RCC 7860 (cell line): ENCODE measurements at regions not wholly inside any gene's neighbourhood (a gene's known extent, or its start where the extent isn't known, plus 50 kb on each side); places are given as distances from the start of the nearest gene placed in this dataset.
A peak's percentile ranks its signal among the peaks of the same experiment; 100 is the strongest.

Experiments used
- DNase-seq: peaks from one replicate; pipeline ENCODE4 v3.0.0-alpha.2; 2015; ENCODE audit warnings: low spot score
- FAIRE-seq: peaks from 2 replicates; lab custom pipeline; 2012; peaks lifted over from hg19 to GRCh38; lab: Jason Lieb, UNC

GRCh38 chr4:128573781-128574508, 235.6 kb upstream of the JADE1 start:
- DNase-seq (peak; percentile 99), FAIRE-seq (peak; percentile 99)

DNA sequence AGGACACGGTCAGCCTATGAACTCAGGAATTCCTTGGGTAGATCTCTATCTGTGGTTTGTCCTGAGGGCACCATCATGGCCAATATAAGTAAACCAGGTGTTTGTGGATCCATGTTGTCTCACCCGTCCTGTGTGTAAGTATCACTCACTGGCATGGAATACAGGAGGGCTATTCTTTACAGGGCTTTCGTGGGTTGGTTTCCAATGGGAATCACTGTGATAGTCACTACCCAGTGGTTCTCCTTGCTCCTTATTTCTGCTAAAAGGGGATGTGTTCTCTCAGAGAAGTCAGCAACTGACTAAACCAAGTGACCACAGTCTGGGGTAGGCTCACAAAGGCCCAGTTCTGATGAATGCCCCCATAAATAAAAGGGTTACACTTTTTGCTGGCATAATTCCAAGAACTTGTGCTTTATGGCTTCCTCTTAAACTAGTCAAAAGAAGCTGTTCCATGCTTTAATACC, 236.7 kb upstream of the JADE1 start:
- FAIRE-seq, result peak; percentile 21
- DNase-seq, result peak; percentile 59

DNA sequence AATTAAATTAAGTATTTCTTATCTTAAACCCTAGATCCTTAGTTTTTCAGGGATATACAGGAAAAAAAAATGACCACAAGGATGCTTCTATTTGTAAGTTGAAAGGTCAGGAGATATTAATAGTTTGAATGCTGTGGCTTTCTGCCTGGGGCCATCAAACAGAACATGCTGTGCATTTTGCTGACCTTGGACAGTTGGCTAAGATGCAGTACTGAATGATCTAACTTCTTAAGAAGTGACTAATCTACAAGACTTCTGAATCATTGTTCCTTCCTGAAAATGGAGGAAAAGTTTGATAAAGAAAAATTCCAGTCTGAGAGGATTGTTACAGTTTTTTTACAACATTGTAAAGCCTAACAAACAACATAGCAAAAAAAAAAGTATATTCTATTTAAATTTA, 237.8 kb upstream of the JADE1 start:
- peak; percentile 99 for FAIRE-seq
- peak; percentile 94 for DNase-seq

DNA sequence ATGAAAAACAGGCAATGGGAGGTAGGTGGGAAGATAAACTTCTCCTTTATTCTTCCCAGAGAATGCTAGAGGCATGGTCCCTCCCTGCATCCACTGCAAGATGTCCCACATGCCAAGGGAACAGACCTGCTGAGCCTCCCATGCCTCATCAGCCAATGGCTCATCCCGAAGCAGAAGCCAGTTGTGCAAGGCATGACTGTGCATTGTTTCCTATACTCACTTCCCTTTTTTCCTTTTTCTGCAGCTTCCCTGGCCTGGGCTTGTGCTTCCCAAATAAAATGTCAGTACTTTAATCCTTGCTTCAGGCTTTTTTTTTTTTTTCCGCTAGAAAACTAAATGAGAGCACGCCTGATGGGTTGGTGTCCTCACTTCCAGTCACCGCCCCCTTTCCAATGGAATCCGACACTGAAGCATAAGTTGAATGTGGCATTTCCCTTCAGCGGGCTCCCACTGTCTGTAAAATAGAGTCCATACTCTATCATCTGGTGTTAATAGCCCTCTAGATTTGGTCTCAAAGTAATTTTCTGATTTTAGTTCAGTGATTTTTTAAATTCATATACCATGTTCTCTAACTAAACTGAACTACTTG, 239.0 kb upstream of the JADE1 start:
- peak; percentile 47 for DNase-seq
- no peak for FAIRE-seq

GRCh38 chr4:128566693-128567092, 242.8 kb upstream of the JADE1 start:
- FAIRE-seq, result peak; percentile 88
- DNase-seq, result peak; percentile 84

- FAIRE-seq (no peak), DNase-seq (no peak)
Measured at GRCh38 chr4:128565565-128566186, 243.8 kb upstream of the JADE1 start.

- FAIRE-seq (no peak), DNase-seq (no peak)
Measured at GRCh38 chr4:128565054-128565453, 244.4 kb upstream of the JADE1 start.

DNA sequence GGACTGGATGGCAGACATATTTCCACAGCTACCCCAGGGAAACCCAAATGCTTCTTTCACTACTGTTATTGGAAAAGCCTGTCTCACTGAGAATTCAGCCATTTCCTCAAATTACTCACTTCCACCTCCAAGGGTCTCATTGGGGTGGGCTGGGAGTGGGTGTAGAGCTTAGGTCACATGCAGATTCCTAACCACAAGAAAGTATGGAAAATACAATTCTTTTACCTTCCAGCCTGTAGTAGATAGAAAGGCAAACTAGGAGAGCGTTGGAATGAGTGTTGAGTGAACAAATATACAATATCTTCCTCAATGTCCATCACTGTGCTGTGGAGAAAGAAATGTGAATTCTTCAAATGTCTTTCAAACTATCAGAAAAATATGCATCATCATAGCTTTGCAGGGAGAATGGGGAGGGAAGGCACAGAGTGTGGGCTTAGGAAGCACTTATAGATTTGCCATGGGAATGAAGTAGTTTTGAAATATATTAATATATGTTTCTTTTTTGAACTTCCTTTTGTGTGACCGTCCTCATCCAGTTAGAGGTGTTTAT, 245.3 kb upstream of the JADE1 start:
- DNase-seq, result no peak
- no peak for FAIRE-seq

DNA sequence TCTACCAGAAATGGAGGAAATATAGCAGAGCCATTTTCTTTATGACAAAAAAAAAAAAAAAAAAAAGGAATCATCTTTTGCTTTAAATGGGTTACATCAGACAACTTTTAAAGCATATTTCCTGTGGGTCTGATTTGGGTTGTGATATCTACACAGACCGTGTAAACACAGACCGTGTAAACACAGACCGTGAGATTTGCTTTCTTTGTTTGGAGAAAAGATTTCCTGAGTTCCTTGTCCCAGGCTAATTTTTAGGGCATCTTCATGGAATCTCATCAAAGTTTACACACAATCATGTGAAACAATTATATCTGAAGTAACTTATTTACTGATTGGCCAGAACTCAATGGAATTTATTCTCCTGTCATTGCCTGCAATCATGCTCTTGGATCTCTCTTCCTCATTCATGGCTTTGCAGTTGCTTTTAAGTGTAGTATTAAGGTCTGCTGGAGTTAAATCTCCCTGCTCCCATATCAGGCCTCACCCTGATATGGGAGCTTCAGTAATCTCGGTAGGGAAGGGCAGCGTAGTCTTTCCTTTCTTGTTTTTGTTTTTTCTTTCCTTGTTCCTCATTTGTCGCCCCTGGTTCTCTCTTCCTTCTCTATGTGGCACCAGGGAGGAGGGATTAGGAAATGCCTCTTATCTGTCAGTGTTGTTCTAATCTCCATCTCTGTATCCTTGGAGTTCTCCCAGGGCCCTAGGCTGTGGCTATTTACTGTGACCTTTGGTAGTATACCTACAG, 248.6 kb upstream of the JADE1 start:
- FAIRE-seq (no peak), DNase-seq (no peak)

DNA sequence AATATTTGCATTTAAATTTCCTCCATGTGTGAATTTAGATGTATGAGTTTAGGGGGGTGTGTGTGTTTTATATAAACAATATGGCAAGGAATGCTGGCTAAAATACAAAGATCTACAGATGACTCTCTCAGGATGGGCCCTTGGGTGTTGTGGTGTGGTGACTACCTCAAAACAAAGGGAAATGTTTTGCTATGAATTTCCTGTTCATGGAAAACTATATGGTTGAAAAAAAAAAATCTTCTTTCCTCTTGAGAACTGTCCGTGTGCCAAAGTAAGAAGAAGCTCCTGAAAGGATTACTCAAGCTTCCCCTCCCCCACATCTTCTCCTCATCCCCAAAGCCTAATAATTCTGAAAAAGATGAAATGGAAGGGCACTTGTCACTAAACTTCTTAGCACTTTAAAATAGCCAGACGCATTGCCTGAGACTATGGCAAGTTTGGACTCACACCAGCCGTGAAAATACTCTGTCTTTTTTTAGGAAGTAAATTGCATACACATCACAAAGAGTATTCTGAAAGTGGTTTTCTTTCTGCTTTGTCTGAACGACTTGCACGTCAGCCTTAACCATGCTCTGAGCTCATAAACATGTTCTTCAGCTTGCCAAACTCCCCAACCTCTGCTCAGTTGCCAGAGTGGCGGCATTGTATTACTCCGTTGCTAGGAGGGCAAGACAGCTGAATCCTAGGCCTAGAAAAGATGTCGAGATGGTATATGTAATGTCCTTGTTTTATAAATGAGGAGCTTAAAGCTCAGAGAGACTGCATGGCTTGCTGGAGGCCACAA, 250.4 kb upstream of the JADE1 start:
- DNase-seq (no peak), FAIRE-seq (no peak)

DNA sequence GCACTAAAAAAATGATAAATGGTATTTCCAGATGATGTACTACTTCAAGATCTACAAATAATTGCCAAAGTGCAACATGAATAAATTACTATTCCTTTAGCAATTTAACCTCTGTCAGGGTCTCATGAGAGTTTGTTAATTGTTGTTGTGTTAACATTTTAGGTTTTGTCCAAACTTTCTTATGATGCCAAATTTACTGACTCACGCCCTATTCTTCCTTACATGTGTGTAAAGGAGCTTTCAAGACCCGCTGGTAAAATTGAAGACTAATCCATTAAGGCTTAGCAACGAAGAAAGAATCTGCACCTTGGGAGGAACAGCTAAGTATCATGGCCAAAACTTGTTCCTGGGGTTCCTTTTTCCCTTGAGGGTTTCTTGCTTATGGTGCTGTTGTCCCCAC, 252.7 kb upstream of the JADE1 start:
- FAIRE-seq (no peak), DNase-seq (no peak)

GRCh38 chr4:128553686-128554515, 255.6 kb upstream of the JADE1 start:
- FAIRE-seq (no peak), DNase-seq (no peak)

DNA sequence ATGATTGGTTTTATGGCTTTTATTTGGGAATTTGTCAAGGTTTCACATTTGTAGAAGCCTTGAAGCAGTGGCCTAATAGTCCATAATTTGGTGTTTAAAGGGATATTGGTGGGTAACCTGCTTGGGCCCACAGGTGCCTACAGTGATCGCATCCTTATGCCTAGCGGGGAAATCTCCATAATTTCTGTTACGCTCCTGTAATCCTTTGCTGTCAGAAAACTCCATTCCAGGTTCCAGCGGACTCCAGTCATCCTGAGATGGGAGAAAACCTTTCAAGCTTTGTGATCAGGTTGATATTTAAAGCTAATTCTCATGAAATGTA, 257.0 kb upstream of the JADE1 start:
- DNase-seq (no peak), FAIRE-seq (no peak)

GRCh38 chr4:128551280-128551679, 258.2 kb upstream of the JADE1 start:
- no peak for DNase-seq
- FAIRE-seq, result no peak

DNA sequence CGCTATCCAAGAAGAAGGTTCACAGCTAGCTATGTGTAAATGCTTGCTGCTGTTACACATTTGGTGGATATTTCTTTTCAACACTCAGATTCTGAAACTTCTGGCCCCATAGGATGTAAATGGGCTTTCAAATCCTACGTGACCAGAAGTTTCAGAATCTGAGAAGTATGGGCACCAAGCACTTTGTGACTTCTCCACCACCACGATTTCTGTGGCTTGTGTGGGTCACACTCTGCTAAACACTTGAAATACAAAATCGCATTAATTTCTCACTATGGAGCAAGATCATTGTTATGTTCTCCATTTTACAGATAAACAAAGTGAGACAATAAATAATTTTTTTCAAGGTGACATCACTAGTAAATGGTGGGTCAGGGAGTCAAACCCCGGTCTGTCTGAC, 259.4 kb upstream of the JADE1 start:
- no peak for FAIRE-seq
- DNase-seq, result no peak

GRCh38 chr4:128549636-128550035, 259.9 kb upstream of the JADE1 start:
- no peak for FAIRE-seq
- no peak for DNase-seq

GRCh38 chr4:128548381-128548780, 260.8 kb upstream of the PGRMC2 start:
- DNase-seq (no peak), FAIRE-seq (no peak)

- FAIRE-seq, result no peak
- no peak for DNase-seq
Measured at GRCh38 chr4:128544272-128544671, 256.7 kb upstream of the PGRMC2 start.

GRCh38 chr4:128543696-128544095, 256.1 kb upstream of the PGRMC2 start:
- FAIRE-seq (no peak), DNase-seq (no peak)

- DNase-seq (no peak), FAIRE-seq (no peak)
Measured at GRCh38 chr4:128542047-128542446, 254.4 kb upstream of the PGRMC2 start.
